EH (cell line): ENCODE measurements at regions not wholly inside any gene's neighbourhood (a gene's known extent, or its start where the extent isn't known, plus 50 kb on each side); places are given as distances from the start of the nearest gene placed in this dataset.
"Not testable (repeated sequence)": the region's sequence is repeated elsewhere in the genome, so short reads cannot be mapped to it uniquely, and the experiment has no call there.

Source experiments
- DNase-seq: peaks from one replicate; pipeline ENCODE4 v3.0.0-alpha.2; 2015; ENCODE audit warnings: low read depth

DNA sequence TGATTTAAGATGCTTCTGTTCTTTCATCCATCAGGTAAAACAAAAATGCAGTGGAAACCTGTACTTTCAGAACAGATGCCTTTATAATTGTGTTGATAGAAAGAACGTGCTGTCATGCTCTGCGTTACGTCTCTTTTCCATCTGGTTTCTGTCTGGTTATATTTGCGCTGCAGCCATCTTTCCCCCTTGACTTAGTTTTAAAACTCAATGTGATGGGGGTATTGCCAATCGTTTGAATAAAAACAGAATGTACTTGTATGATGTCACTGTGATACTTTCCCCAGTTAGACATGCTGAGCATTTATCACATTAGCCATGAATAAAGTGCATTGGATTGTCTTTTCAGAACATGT lies 508.6 kb downstream of the ADCYAP1 start:
- no peak for DNase-seq

GRCh38 chr18:1416074-1416473 lies 511.4 kb downstream of the ADCYAP1 start:
- DNase-seq: no peak

GRCh38 chr18:1421502-1421901 lies 516.8 kb downstream of the ADCYAP1 start:
- no peak for DNase-seq

GRCh38 chr18:1422634-1423033 lies 518.0 kb downstream of the ADCYAP1 start:
- DNase-seq: no peak

DNA sequence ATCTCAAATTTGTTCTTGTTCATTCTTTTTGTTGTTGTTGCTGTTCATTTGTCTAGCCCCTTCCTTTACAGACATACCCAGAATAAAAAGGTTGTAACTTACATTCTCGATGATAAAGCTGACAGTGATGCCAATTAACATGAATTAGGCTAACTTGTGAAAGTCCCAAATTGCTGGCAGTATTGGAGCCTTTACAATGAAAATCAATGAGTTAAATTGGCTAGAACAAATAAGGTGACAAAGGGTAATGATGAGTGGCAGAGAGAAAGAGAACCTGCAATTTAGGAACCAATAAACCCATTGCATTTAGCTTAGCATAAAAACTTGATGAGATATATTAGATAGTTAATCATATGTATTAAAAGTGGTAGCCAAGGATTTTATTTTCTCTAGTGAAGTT lies 521.0 kb downstream of the ADCYAP1 start:
- DNase-seq: no peak

GRCh38 chr18:1435487-1435886 lies 530.8 kb downstream of the ADCYAP1 start:
- DNase-seq: no peak

GRCh38 chr18:1436199-1436598 lies 531.5 kb downstream of the ADCYAP1 start:
- no peak for DNase-seq

GRCh38 chr18:1438458-1438910 lies 533.8 kb downstream of the ADCYAP1 start:
- DNase-seq: no peak

- no peak for DNase-seq
Observed at GRCh38 chr18:1438967-1439366, 534.3 kb downstream of the ADCYAP1 start.

DNA sequence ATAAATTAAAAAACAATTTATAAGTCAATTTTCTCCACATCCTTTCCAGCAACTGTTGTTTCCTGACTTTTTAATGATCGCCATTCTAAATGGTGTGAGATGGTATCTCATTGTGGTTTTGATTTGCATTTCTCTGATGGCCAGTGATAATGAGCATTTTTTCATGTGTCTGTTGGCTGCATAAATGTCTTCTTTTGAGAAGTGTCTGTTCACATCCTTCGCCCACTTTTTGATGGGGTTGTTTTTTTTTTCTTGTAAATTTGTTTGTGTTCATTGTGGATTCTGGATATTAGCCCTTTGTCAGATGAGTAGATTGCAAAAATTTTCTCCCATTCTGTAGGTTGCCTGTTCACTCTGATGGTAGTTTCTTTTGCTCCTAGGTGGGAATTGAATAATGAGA lies 539.4 kb downstream of the ADCYAP1 start:
- DNase-seq: not testable (repeated sequence)

DNA sequence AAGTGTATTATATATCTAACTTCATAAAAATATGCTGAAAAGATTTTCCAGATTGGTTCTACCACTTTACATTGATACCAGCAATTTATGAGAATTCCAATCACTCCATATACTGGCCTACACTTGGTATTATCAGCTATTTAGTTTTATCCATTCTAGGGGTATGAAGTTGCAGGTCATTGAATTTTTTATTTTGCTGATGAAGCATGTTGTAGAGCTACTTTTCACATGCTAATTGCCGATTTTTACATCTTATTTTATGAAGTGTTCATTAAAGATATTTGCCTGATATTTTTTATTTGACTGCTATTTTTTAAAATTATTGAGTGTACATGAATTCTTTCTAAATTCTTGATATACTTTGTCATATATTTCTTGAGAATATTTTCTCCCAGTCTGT lies 542.1 kb downstream of the ADCYAP1 start:
- DNase-seq: no peak

- DNase-seq: no peak
Observed at GRCh38 chr18:1452821-1453220, 548.1 kb downstream of the ADCYAP1 start.

GRCh38 chr18:1455605-1456004 lies 550.9 kb downstream of the ADCYAP1 start:
- DNase-seq: no peak

DNA sequence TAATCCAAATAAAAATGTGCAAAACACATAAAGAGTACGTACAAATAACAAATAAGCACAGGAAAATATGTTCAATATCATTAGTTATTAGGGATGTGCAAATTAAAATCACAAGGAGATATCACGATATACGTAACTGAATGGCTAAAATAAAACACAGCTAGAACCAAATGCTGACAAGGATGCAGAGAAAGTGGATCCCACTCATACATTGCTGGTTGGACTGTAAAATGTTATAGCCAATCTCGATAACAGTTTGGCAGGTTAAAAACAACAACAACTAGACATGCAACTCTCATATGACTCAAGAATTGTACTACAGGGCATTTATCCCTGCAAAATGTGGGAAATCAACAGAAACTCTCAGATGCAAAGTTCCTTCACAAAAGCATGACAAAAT lies 553.9 kb downstream of the ADCYAP1 start:
- DNase-seq: no peak

- no peak for DNase-seq
Observed at GRCh38 chr18:1463981-1464380, 559.3 kb downstream of the ADCYAP1 start.

DNA sequence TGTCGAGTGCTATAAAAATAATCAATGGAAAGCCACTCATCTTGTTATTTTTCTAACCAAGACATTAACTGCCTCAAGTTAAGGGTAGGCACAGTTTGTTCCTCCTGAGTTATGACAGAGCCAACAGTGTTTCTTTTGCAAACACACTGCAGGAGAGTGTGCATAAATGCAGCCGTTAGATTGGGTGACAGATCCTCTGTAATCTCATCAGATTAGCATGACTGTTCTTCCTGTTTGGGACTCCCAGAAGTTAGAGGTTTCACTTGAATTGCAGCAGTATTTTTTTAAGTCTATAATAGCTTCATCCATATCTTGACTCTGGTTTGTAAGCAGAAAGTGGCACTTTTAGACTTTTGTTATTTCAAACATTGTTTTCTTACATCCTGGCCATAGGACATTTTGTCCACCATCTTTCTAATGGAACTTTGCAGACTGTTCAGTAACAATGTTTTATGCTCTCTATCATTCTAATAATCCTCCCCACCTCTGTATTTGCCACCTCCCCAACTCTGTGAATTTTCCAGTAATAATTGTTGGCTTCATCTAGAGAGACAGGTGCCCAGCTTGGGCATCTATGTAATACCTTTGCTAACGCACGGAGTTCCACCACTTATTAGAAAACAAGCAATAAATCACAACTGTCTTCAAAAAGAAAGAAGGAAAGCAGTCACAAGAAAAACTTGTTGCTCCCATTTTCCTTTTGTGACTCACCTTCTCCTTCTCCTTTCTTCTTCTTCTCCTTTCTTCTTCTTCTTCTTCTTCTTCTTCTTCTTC lies 560.0 kb downstream of the ADCYAP1 start:
- DNase-seq: no peak

GRCh38 chr18:1466035-1466434 lies 561.4 kb downstream of the ADCYAP1 start:
- no peak for DNase-seq

GRCh38 chr18:1467461-1467964 lies 562.8 kb downstream of the ADCYAP1 start:
- DNase-seq: no peak

DNA sequence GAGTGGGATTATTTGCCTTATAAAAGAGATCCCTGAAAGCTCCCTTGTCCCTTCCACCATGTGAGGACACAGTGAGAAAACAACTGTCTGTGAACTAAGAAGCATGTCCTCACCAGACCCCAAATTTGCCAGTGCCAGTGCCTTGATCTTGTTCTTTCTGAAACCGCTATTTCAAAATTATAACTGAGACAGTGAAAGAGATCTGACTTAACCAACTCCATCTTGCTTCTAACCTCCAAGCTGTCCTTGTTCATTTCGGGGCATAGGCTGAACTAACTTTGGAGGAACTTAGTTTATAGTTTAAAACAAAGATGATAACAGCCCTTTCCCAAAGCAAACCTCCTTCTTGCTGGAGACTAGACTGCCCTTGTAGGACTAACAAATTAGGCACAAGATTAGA lies 563.9 kb downstream of the ADCYAP1 start:
- no peak for DNase-seq

DNA sequence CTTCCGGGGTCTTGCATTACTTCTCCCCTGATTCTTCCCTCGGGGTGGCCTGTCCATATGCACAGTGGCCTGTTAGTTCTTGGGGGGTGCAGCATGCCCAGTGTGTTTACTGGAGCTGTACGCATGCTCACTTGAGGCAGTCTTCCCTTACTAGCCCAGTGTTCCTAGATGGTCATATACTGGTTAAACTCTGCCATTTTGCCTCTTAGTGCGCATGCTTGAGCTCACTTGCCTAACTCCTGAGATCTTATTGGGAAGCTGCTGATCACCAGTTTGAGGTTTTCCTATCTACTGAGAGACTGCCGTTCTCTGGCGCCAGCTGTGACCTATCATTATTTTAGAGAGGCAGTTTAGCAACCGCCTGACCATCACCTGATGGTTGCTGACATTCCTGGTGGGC lies 571.2 kb downstream of the ADCYAP1 start:
- DNase-seq: no peak

GRCh38 chr18:1480309-1480708 lies 575.6 kb downstream of the ADCYAP1 start:
- DNase-seq: no peak

- DNase-seq: no peak
Observed at GRCh38 chr18:1481577-1481976, 576.9 kb downstream of the ADCYAP1 start.

DNA sequence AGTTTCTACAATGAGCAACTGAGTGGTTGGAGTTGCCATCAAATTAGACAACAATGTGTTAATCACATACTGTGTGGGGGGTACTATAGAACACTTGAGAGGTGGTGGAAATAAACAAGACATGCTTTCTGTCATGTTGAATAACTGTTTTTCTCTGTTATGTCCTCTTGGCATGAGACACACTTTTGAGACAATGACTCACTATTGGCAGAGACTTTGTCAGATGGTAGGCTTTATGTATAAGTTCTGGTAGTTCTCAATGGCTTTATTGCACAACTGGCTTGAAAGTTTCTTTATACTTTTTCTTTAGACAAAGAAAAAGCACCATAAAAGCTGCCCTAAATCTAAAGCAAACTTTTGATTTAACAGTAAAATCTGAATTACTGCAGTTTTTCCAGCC lies 578.7 kb downstream of the ADCYAP1 start:
- DNase-seq: no peak

- DNase-seq: no peak
Observed at GRCh38 chr18:1487457-1487856, 582.8 kb downstream of the ADCYAP1 start.
